Effector memory CD4-positive, alpha-beta T cell (primary cell): ENCODE measurements at regions not wholly inside any gene's neighbourhood (a gene's known extent, or its start where the extent isn't known, plus 50 kb on each side); places are given as distances from the start of the nearest gene placed in this dataset.

Experiments
- DNase-seq, 3 donors: peaks; one replicate each; pipeline ENCODE4 v3.0.0-alpha.2; 2020
- H3K27ac ChIP-seq: 2 replicates; pipeline ENCODE4 v1.7.0; 2013; ENCODE audit warnings: mild to moderate bottlenecking, low read length, moderate library complexity; ENCODE audit not compliant: insufficient read depth, poor library complexity, severe bottlenecking
- H3K27me3 ChIP-seq: replicated peaks from 2 replicates; pipeline ENCODE4 v1.7.0; 2013; ENCODE audit warnings: mild to moderate bottlenecking, low read length; ENCODE audit not compliant: insufficient read depth, control insufficient read depth, poor library complexity, severe bottlenecking
- H3K36me3 ChIP-seq: 2 replicates; pipeline ENCODE4 v1.7.0; 2013; ENCODE audit warnings: mild to moderate bottlenecking, low read length, moderate library complexity; ENCODE audit not compliant: control insufficient read depth, insufficient read depth
- H3K4me1 ChIP-seq: 2 replicates; pipeline ENCODE4 v1.7.0; 2013; ENCODE audit warnings: low read length, mild to moderate bottlenecking; ENCODE audit not compliant: control insufficient read depth, insufficient read depth, poor library complexity, severe bottlenecking
- H3K4me3 ChIP-seq: 2 replicates; pipeline ENCODE4 v1.7.0; 2013; ENCODE audit warnings: low read length, low read depth, mild to moderate bottlenecking; ENCODE audit not compliant: insufficient read depth, poor library complexity, severe bottlenecking
- H3K9me3 ChIP-seq: 2 replicates; pipeline ENCODE4 v1.7.0; 2013; ENCODE audit warnings: mild to moderate bottlenecking, low read length, moderate library complexity; ENCODE audit not compliant: control insufficient read depth

DNA sequence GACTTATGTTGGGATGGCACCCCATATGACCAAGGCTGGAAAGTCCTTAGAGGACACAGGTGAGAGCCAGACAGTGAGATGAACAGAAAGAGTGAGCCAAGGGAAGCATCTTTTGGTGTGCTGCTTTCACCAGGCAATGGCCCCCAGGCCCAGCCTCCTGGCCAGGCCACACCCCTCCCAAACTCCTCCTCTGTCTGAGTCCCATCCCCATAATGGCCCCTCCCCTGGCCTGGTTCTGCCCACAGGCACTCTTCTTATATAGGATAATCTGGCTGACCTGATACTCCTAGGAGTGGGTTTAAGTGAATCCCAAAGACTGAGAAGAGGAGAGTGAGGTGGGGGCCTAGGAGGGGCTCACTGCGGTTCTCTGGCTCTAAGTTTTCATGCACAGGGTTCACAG is 252.5 kb downstream of the RPS24 start:
- no peaks in the 10 kb centered on the region for H3K36me3 ChIP-seq
- H3K9me3 ChIP-seq: no peaks in the 10 kb centered on the region
- no peaks in the 10 kb centered on the region for H3K27me3 ChIP-seq
- H3K27ac ChIP-seq: no peak overlapping the region
- H3K4me1 ChIP-seq: no peaks in the 10 kb centered on the region
- DNase-seq: no peak
- no peak overlapping the region for H3K4me3 ChIP-seq

DNA sequence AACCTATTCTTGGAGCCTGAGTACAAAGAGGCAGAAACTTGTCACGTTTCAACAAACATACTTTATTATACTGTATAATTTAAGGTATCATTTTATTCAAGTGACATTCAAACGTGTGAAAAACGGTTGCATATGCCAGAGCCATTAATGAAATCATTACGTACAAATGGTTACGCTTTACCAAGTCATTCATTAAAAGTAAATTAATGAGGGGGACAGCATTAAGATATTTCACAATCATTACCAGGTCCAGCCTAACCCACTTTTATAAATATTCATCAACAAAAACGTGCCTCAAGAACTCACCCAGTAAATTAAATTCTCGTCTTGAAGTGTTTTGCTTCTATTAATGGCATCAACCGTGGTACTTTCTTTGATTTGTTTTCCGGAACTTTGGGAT is 253.0 kb downstream of the RPS24 start:
- Histone ChIP-seq H3K36me3 (no peaks in the 10 kb centered on the region), H3K27me3 (no peaks in the 10 kb centered on the region), H3K27ac (no peak overlapping the region), H3K4me1 (no peaks in the 10 kb centered on the region), H3K9me3 (no peaks in the 10 kb centered on the region), H3K4me3 (no peak overlapping the region)
- DNase-seq: no peak

DNA sequence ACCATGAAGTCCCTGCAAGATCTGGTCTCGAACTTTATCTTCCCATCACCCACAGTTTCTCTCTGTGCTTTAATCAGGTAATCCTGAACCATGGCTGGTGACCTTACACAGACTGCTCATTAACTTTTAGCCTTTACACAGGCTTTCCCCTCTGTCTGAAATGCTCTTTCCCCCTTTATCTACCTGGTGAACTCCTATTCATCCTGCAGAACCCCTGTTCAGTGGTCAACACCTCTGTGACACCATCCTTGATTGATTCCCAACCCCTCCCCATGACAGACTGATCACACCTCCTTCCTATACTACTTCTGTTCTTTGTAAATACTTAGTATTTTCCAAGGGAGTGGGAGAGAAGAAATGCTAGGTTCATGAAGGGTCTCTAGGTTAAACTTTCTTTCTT is 254.0 kb downstream of the RPS24 start:
- H3K4me1 ChIP-seq: no peaks in the 10 kb centered on the region
- H3K9me3 ChIP-seq: no peaks in the 10 kb centered on the region
- DNase-seq: no peak
- no peaks in the 10 kb centered on the region for H3K36me3 ChIP-seq
- H3K4me3 ChIP-seq: no peak overlapping the region
- H3K27ac ChIP-seq: no peak overlapping the region
- H3K27me3 ChIP-seq: no peaks in the 10 kb centered on the region

DNA sequence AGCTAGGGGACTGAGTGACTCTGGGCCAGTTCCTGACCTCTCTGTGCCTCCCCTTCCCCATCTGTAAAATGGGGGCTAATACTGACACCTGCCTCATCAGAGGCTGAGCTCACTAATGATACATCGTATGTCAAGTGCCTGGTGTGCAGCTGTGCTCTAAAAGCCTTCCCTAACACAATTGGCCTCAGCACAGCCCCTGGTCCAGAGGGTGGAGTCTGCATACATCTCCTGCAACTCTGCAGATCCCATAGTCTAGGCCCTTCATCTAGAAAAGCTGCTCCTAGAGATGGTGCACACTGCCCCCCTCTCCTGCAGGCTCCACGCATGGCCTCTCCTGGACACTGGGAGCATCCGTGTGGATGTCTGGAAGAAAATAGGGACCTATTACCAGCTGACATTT is 255.0 kb downstream of the RPS24 start:
- H3K36me3 ChIP-seq: no peaks in the 10 kb centered on the region
- H3K4me3 ChIP-seq: no peak overlapping the region
- H3K27ac ChIP-seq: no peak overlapping the region
- H3K9me3 ChIP-seq: no peaks in the 10 kb centered on the region
- DNase-seq: no peak
- H3K27me3 ChIP-seq: no peaks in the 10 kb centered on the region
- H3K4me1 ChIP-seq: no peaks in the 10 kb centered on the region

DNA sequence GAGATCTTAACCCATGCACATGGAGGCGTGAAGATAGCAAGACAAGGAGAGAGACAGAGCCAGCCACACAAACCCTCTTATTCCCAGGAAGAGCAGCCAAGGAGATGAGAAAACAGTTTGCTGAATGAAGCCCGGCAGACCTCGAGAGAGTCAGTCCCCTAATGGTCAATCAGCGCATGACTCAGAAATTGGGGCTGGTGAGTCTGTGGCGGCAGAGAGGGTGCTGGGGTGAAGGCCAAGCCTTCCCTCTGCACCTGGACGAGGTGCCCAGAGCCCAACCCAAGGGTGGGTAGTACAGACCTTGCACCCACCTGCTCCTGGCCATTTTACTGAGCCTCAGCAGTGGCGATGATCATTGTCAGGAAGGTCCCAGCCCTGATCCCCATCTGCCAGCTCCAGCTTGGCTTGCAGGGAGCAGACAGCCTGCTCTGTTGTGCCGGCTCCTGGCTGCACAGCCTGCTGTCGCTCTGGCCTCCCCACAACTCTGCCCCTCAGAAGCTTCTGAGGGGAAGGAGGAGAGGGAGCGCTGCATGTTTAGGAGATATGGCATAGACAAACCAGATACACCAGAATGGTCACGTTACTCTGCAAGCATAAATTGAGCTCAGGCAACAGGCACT is 256.6 kb downstream of the RPS24 start:
- H3K9me3 ChIP-seq: no peaks in the 10 kb centered on the region
- H3K27me3 ChIP-seq: no peaks in the 10 kb centered on the region
- DNase-seq: no peak
- no peak overlapping the region for H3K27ac ChIP-seq
- H3K36me3 ChIP-seq: no peaks in the 10 kb centered on the region
- no peaks in the 10 kb centered on the region for H3K4me1 ChIP-seq
- H3K4me3 ChIP-seq: no peak overlapping the region

DNA sequence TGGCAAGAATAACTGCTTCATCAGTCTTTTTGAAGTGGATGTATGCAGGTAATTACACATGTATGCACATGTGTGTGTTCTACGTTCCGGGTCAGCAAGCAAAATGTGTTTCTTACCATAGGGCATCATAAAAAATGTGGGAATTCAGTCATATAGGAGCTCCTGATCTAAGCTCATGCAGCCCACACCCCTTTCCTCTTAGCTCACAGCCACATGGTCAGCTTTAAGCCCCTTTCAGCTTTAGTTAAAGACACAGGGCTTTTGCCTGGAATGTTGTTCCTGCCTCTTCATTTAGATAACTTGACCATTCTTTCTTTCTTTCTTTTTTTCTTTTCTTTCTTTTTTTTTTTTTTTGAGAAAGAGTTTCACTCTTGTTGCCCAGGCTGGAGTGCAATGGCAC is 258.1 kb downstream of the RPS24 start:
- Histone ChIP-seq H3K9me3 (no peaks in the 10 kb centered on the region), H3K27me3 (no peaks in the 10 kb centered on the region), H3K27ac (no peak overlapping the region), H3K36me3 (no peaks in the 10 kb centered on the region), H3K4me1 (no peaks in the 10 kb centered on the region), H3K4me3 (no peak overlapping the region)
- DNase-seq: no peak

DNA sequence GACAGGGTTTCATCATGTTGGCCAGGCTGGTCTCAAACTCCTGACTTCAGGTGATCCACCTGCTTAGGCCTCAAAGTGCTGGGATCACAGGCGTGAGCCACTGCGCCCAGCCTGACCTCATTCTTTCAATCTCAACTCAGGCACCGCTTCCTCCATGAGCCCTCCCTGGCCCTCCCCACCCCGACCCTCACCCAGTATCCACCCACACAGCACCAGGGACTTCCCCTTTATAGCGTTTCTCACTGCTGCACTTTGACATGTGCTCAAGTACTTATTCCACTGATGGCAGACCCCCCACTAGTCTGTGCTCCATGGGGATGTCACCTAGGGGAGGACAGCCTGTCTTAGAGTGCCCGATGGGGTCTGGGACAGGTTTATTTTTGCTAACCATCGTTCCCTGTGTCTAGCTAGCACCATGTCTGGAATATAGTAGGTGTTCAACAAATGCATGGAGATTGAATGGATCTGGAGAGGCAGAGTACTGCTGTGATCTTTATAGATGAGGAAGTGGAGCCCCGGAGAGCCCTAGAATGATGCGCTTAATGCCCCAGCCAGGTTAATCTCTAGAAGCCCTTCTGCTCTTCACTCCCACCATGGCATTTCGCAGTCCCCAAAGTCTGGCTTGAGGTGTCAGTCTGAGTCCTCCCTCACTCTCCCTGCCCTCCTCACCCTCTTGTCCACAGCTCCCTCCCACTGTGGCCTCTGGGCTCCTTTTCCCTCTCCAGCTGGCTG is 258.8 kb downstream of the RPS24 start:
- H3K27ac ChIP-seq: no peak overlapping the region
- no peaks in the 10 kb centered on the region for H3K27me3 ChIP-seq
- DNase-seq: no peak
- H3K4me3 ChIP-seq: no peak overlapping the region
- no peaks in the 10 kb centered on the region for H3K36me3 ChIP-seq
- H3K4me1 ChIP-seq: no peaks in the 10 kb centered on the region
- H3K9me3 ChIP-seq: no peaks in the 10 kb centered on the region

DNA sequence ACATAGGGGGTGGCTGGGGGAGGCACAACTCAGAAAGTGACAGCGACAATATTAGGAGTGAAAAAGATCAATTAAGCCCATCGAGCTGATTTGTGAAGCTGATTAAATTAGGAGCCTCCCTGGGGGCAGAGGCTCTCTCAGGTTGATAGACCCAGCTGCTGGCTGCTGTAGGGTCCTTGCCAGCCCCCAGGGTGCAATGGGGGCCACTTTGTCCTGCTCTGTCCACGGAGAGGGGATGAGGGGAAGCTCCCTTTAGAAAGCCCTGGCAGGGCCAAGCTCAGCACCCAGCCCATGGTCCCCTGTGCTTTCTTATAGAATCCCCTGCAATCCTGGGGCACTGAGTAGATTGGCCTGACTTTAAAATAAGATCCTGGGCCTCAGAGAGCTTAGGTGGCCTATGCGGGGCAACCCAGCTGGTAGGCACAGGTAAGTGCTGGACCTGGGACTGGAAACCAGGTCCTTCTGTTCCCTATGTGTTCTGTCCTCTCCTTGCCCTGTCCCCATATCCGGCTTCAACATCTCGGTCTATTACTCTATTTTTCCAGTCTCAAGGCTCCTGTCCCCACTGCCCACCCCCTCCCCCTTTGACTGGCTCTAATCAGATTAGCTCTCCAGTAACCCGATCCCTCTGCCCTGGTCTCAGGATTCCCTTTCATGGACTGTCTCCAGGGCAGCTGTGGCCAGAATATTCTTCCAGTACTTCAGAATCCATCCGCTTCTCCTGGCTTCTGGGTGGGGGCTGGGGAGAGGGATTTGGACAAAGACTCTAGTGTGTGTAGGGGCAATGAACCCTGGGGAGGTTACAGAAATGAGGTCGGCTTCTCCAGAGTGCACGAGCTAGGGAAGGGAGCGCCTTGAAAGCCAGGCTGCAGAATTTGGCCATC is 259.6 kb downstream of the RPS24 start:
- H3K27me3 ChIP-seq: no peaks in the 10 kb centered on the region
- no peaks in the 10 kb centered on the region for H3K9me3 ChIP-seq
- DNase-seq: no peak
- H3K4me1 ChIP-seq: no peaks in the 10 kb centered on the region
- H3K4me3 ChIP-seq: no peak overlapping the region
- H3K27ac ChIP-seq: no peak overlapping the region
- no peaks in the 10 kb centered on the region for H3K36me3 ChIP-seq

DNA sequence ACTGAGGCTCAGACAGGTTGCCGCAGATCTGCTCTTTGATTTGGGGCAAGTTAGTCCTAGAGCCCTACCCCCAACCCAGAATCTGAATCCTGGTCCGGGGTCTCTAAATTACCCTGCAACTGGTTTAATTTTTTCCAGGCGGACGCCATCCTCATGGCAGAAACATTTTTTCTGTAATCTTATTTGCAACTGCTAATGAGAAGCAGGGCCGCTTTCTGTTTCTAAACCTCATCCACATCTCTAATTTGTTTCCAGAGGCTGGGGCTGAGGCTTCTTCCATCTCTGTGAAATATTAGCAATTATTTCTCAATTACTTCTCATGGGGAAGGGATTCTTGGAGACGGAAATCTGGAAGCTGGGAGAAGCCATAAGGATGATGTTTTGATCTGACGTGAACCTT is 261.6 kb downstream of the RPS24 start:
- no peak overlapping the region for H3K4me3 ChIP-seq
- no peak overlapping the region for H3K27ac ChIP-seq
- no peaks in the 10 kb centered on the region for H3K9me3 ChIP-seq
- H3K27me3 ChIP-seq: no peaks in the 10 kb centered on the region
- DNase-seq: no peak
- no peaks in the 10 kb centered on the region for H3K36me3 ChIP-seq
- H3K4me1 ChIP-seq: no peaks in the 10 kb centered on the region

DNA sequence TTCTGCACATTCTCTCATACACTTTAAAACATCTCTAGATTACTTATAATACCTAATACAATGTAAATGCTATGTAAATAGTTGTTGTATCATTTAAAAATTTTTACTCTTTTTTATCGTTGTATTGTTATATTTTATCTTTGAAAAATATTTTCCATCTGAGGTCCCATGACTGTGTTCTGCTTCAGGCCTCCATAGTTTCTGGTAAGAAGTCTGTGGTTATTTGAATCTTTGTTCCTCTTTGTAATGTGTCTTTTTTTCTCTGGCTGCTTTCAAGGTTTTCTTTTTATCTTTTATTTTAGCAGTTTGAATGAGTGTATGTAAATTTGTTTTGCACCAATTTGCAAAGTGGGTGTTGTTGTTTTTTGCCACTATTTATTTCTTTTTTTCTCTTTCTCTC is 263.1 kb downstream of the RPS24 start:
- Histone ChIP-seq H3K9me3 (no peaks in the 10 kb centered on the region), H3K36me3 (no peaks in the 10 kb centered on the region), H3K27me3 (no peaks in the 10 kb centered on the region), H3K27ac (no peak overlapping the region), H3K4me1 (no peaks in the 10 kb centered on the region), H3K4me3 (no peak overlapping the region)
- DNase-seq: no peak
